Sigmoid colon (tissue), 6 donors: ENCODE measurements at regions not wholly inside any gene's neighbourhood (a gene's known extent, or its start where the extent isn't known, plus 50 kb on each side); places are given as distances from the start of the nearest gene placed in this dataset.

Experiments used
- DNase-seq: peaks from one replicate; pipeline ENCODE4 v3.0.0-alpha.2; 2019
- H3K27ac ChIP-seq, 4 donors: fragments of 200-600 bp; sonication (generic); one replicate each; pipeline ENCODE4 v1.5.1; 2016 to 2019; ENCODE audit warnings: mild to moderate bottlenecking in 1 of 4
- H3K27me3 ChIP-seq, 3 donors: fragments of 200-600 bp; sonication (generic); one replicate each; pipeline ENCODE4 v1.5.1; 2019; ENCODE audit warnings: mild to moderate bottlenecking in 1 of 3
- H3K36me3 ChIP-seq, 4 donors: fragments of 200-600 bp; sonication (generic); one replicate each; pipeline ENCODE4 v1.5.1; 2016 to 2019
- H3K4me1 ChIP-seq, 4 donors: fragments of 200-600 bp; sonication (generic); one replicate each; pipeline ENCODE4 v1.5.1; 2017 to 2019
- H3K4me3 ChIP-seq, 4 donors: fragments of 200-600 bp; sonication (generic); one replicate each; pipeline ENCODE4 v1.5.1; 2017 to 2019; ENCODE audit warnings: mild to moderate bottlenecking in 2 of 4, moderate library complexity in 1 of 4
- H3K9me3 ChIP-seq, 4 donors: fragments of 200-600 bp in 3 of 4; sonication (generic) in 3 of 4; one replicate each; pipeline versions ENCODE4 v1.5.1 to v1.6.1; 2013 to 2019
- CTCF ChIP-seq, 4 experiments: fragments of 450-650 bp in 3 of 4; fragments of 200-600 bp in 1 of 4; IDR thresholded peaks; one replicate each; pipeline ENCODE4 v1.5.1; 2016 to 2019; ENCODE audit warnings: antibody characterized with exemption in 4 of 4, mild to moderate bottlenecking in 3 of 4, moderate library complexity in 2 of 4
- EP300 ChIP-seq, 4 donors: sonication (generic); formaldehyde crosslinking; IDR thresholded peaks; one replicate each; pipeline ENCODE4 v1.6.1; 2017; ENCODE audit warnings: antibody characterized with exemption in 4 of 4
- POLR2A ChIP-seq, 2 donors: fragments of 450-650 bp; IDR thresholded peaks; one replicate each; pipeline ENCODE4 v1.6.1; 2016; ENCODE audit warnings: antibody characterized with exemption in 2 of 2, mild to moderate bottlenecking in 2 of 2, moderate library complexity in 2 of 2
- POLR2AphosphoS5 ChIP-seq, 4 donors: sonication (generic); formaldehyde crosslinking; IDR thresholded peaks; one replicate each; pipeline ENCODE4 v1.6.1; 2017; ENCODE audit warnings: antibody characterized with exemption in 4 of 4
- WGBS, 2 donors: extraction: QIAGEN DNeasy Blood & Tissue Kit; methylation state at CpG; one replicate each; pipeline ENCODE4 v1.1.7; 2013; 5-methylcytosine and 5-hydroxymethylcytosine counted together
- intact Hi-C: fragments of 100-400 bp; cut with DNase I; formaldehyde crosslinking; loops from one replicate; pipeline ENCODE4 v1.15.1; 2023
- donor health status: healthy with polysubstance abuse.
- donor health status: healthy.

GRCh38 chr1:102628109-102628613, 480.2 kb downstream of the COL11A1 start:
- DNase-seq: no peak
- no peaks in the 10 kb centered on the region for H3K27me3 ChIP-seq
- 13 to 51% methylated on average over 5 of the region's 5 CpGs for WGBS, 2 donors
- no peaks in the 10 kb centered on the region for H3K36me3 ChIP-seq
- H3K9me3 ChIP-seq: no peaks in the 10 kb centered on the region
- intact Hi-C loops: no loop called here
- no peak overlapping the region for H3K27ac ChIP-seq
- no peak overlapping the region for H3K4me3 ChIP-seq
- no peak for TF ChIP-seq POLR2AphosphoS5 (IDR thresholded peaks at IDR 0.05)
- H3K4me1 ChIP-seq: peaks cover 0 to 4% (median 0%) of the 10 kb centered on the region in 4 donors

GRCh38 chr1:102627145-102627544, 481.2 kb downstream of the COL11A1 start:
- H3K4me1 ChIP-seq: peaks cover 0 to 4% (median 0%) of the 10 kb centered on the region in 4 donors
- no peaks in the 10 kb centered on the region for H3K9me3 ChIP-seq
- H3K27ac ChIP-seq: no peak overlapping the region
- no peak overlapping the region for H3K4me3 ChIP-seq
- no peak for DNase-seq
- 63 to 78% methylated on average over 2 of the region's 2 CpGs for WGBS, 2 donors
- no peaks in the 10 kb centered on the region for H3K36me3 ChIP-seq
- intact Hi-C loops: no loop called here
- TF ChIP-seq POLR2AphosphoS5 (IDR thresholded peaks at IDR 0.05) (no peak), CTCF (IDR thresholded peaks at IDR 0.05) (no peak), POLR2A (IDR thresholded peaks at IDR 0.05) (no peak), EP300 (IDR thresholded peaks at IDR 0.05) (no peak)
- no peaks in the 10 kb centered on the region for H3K27me3 ChIP-seq

- intact Hi-C loops: no loop called here
- Histone ChIP-seq H3K27me3 (no peaks in the 10 kb centered on the region), H3K4me1 (no peaks in the 10 kb centered on the region), H3K9me3 (no peaks in the 10 kb centered on the region), H3K36me3 (no peaks in the 10 kb centered on the region), H3K27ac (no peak overlapping the region), H3K4me3 (no peak overlapping the region)
- WGBS, 2 donors: 29 to 48% methylated on average over 2 of the region's 2 CpGs
- DNase-seq: no peak
- TF ChIP-seq POLR2A (IDR thresholded peaks at IDR 0.05): no peak
- TF ChIP-seq POLR2AphosphoS5 (IDR thresholded peaks at IDR 0.05): no peak
- no peak for TF ChIP-seq EP300 (IDR thresholded peaks at IDR 0.05)
- TF ChIP-seq CTCF (IDR thresholded peaks at IDR 0.05): no peak
These were observed 492.4 kb downstream of the COL11A1 start for GRCh38 chr1:102615896-102616295.

- TF ChIP-seq POLR2AphosphoS5 (IDR thresholded peaks at IDR 0.05): no peak
- no peak for TF ChIP-seq CTCF (IDR thresholded peaks at IDR 0.05)
- TF ChIP-seq EP300 (IDR thresholded peaks at IDR 0.05): no peak
- no peak for TF ChIP-seq POLR2A (IDR thresholded peaks at IDR 0.05)
- DNase-seq: no peak
- Histone ChIP-seq H3K4me3 (no peak overlapping the region), H3K27ac (no peak overlapping the region), H3K27me3 (no peaks in the 10 kb centered on the region), H3K4me1 (no peaks in the 10 kb centered on the region), H3K9me3 (no peaks in the 10 kb centered on the region), H3K36me3 (no peaks in the 10 kb centered on the region)
- WGBS, 2 donors: 94 to 95% methylated on average over 2 of the region's 2 CpGs
- intact Hi-C loops: no loop called here
These were observed 513.2 kb downstream of the COL11A1 start for GRCh38 chr1:102595106-102595505.

GRCh38 chr1:102593276-102593675, 515.0 kb downstream of the COL11A1 start:
- DNase-seq: no peak
- Histone ChIP-seq H3K4me1 (peaks cover 0 to 10% (median 3%) of the 10 kb centered on the region in 4 donors), H3K27me3 (no peaks in the 10 kb centered on the region), H3K27ac (no peak overlapping the region), H3K36me3 (no peaks in the 10 kb centered on the region), H3K9me3 (no peaks in the 10 kb centered on the region), H3K4me3 (no peak overlapping the region)
- TF ChIP-seq POLR2A (IDR thresholded peaks at IDR 0.05) (no peak), POLR2AphosphoS5 (IDR thresholded peaks at IDR 0.05) (no peak), CTCF (IDR thresholded peaks at IDR 0.05) (no peak), EP300 (IDR thresholded peaks at IDR 0.05) (no peak)
- intact Hi-C loops: no loop called here
